HepG2 (cell line): ENCODE measurements at regions not wholly inside any gene's neighbourhood (a gene's known extent, or its start where the extent isn't known, plus 50 kb on each side); places are given as distances from the start of the nearest gene placed in this dataset.

ENCODE experiments used
- CTCF ChIP-seq: sonication (generic); formaldehyde crosslinking; IDR thresholded peaks from 2 replicates; pipeline ENCODE4 v1.5.0; 2020; ENCODE audit warnings: mild to moderate bottlenecking, missing genetic modification reagents, moderate library complexity
- MYC ChIP-seq: sonication (generic); formaldehyde crosslinking; IDR thresholded peaks from 2 replicates; pipeline ENCODE4 v1.9.0; 2021; ENCODE audit warnings: missing genetic modification reagents, borderline replicate concordance
- NCOA2 ChIP-seq: sonication (generic); formaldehyde crosslinking; IDR thresholded peaks from 2 replicates; pipeline ENCODE4 v1.8.0; 2022; ENCODE audit warnings: inconsistent platforms
- PBX3 ChIP-seq: sonication (generic); formaldehyde crosslinking; IDR thresholded peaks from 2 replicates; pipeline ENCODE4 v1.8.1; 2023; ENCODE audit warnings: missing genetic modification reagents, inconsistent platforms, borderline replicate concordance
- POLR2AphosphoS5 ChIP-seq: IDR thresholded peaks from 2 replicates; pipeline ENCODE4 v1.6.1; 2012; ENCODE audit warnings: low read depth, low read length
- RELA ChIP-seq: sonication (generic); formaldehyde crosslinking; IDR thresholded peaks from 2 replicates; pipeline ENCODE4 v1.4.0; 2020; ENCODE audit warnings: missing genetic modification reagents
- SNAPC4 ChIP-seq: sonication (generic); formaldehyde crosslinking; IDR thresholded peaks from 2 replicates; pipeline ENCODE4 v1.4.0; 2020; ENCODE audit warnings: mild to moderate bottlenecking, missing genetic modification reagents
- ZNF660 ChIP-seq: sonication (generic); formaldehyde crosslinking; IDR thresholded peaks from 2 replicates; pipeline ENCODE4 v1.5.1; 2020; ENCODE audit warnings: mild to moderate bottlenecking, low read depth, missing genetic modification reagents, borderline replicate concordance

GRCh38 chr21:24096651-24097050 lies 1510.6 kb downstream of the MRPL39 start:
- TF ChIP-seq NCOA2 (CRISPR knock-in tag) (no peak), MYC (no peak), SNAPC4 (no peak), POLR2AphosphoS5 (no peak), CTCF (CRISPR knock-in tag) (no peak), PBX3 (no peak), ZNF660 (CRISPR knock-in tag) (no peak), RELA (CRISPR knock-in tag) (no peak)
